BLaER1 treated with 17β-estradiol and CSF1 and Interleukin-3, amounts not matched to agents 10 nM and 100 nM (cell line): ENCODE measurements at regions not wholly inside any gene's neighbourhood (a gene's known extent, or its start where the extent isn't known, plus 50 kb on each side); places are given as distances from the start of the nearest gene placed in this dataset.
A peak's percentile ranks its signal among the peaks of the same experiment; 100 is the strongest.

Source experiments
- H3K27ac ChIP-seq, 11 experiments: shearing (Covaris generic); formaldehyde crosslinking; 2 replicates each; pipeline ENCODE4 v1.8.1; 2022
- H3K27me3 ChIP-seq, 11 experiments: shearing (Covaris generic); formaldehyde crosslinking; 2 replicates each; pipeline ENCODE4 v1.8.1; 2022
- H3K36me3 ChIP-seq, 11 experiments: shearing (Covaris generic); formaldehyde crosslinking; 2 replicates each; pipeline ENCODE4 v1.8.1; 2022
- H3K4me1 ChIP-seq, 10 experiments: shearing (Covaris generic); formaldehyde crosslinking; 2 replicates each; pipeline ENCODE4 v1.8.1; 2022
- H3K4me2 ChIP-seq, 11 experiments: shearing (Covaris generic); formaldehyde crosslinking; 2 replicates each; pipeline ENCODE4 v1.8.1; 2022
- H3K4me3 ChIP-seq, 10 experiments: shearing (Covaris generic); formaldehyde crosslinking; 2 replicates each; pipeline ENCODE4 v1.8.1; 2022
- H3K9ac ChIP-seq, 11 experiments: shearing (Covaris generic); formaldehyde crosslinking; 2 replicates each; pipeline ENCODE4 v1.8.1; 2022
- H3K9me3 ChIP-seq, 11 experiments: shearing (Covaris generic); formaldehyde crosslinking; replicated peaks in 1 of 11; 2 replicates each; pipeline ENCODE4 v1.8.1; 2022
- H4K20me1 ChIP-seq, 11 experiments: shearing (Covaris generic); formaldehyde crosslinking; 2 replicates each; pipeline ENCODE4 v1.8.1; 2022
- Cebpa-rat ChIP-seq, 11 experiments: shearing (Covaris generic); IDR thresholded peaks; 2 replicates each; pipeline ENCODE4 v1.8.1; 2022

DNA sequence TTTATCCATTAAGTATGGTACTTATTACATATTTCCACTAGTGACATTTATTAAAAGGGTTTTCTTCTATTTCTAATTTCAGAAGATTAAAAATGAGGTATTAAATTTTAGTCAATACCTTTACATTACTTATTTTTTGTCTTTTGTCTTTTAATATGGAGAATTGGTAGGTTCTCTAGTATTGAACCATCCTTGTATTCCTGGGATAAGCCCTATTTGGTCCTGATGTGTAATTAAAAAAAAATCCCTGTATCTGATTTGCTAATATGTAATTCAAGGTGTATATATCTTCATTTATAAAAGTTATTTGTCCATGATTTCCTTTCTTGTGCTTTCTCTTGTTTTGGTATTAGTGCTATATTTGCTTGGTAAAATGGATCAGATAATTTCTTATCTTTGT lies 153.7 kb downstream of the TRMT11 start:
- Histone ChIP-seq H3K9ac (no peak overlapping the region), H3K4me2 (no peak overlapping the region), H3K36me3 (no peaks in the 10 kb centered on the region), H3K4me3 (no peak overlapping the region), H3K9me3 (peaks cover 0 to 4% (median 0%) of the 10 kb centered on the region in 11 experiments; a peak in 1 of 22 replicates), H3K27me3 (no peaks in the 10 kb centered on the region), H3K27ac (no peak overlapping the region), H3K4me1 (peaks cover 0 to 5% (median 0%) of the 10 kb centered on the region in 10 experiments; a peak in 1 of 20 replicates), H4K20me1 (no peaks in the 10 kb centered on the region)
- no peak for TF ChIP-seq Cebpa-rat (IDR thresholded peaks at IDR 0.05)

DNA sequence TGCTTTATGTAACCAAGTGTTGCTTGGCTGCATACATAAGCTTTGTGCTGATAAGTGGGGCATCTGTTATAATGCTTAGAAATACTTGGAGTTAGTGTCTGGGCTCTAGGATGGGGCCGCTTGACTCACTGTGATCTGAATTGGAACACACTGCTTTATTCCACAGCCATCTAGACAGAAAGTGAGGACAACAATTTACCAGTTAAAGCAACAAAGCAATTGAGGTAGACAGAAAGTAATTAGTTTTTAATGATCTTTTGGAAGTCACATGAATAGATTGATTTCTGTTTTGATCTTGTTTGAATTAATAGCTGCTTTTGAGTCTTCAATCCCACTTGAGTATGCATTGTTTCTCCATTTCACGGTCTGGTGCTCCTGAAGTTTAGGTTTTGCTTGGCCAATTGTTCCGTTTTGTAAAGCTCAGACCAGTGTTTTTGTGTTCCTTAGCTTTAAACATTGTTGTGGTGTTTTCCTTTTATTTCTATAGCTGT lies 157.5 kb downstream of the TRMT11 start:
- Histone ChIP-seq H3K27ac (no peak overlapping the region), H3K9me3 (no peaks in the 10 kb centered on the region), H3K9ac (no peak overlapping the region), H4K20me1 (no peaks in the 10 kb centered on the region), H3K27me3 (no peaks in the 10 kb centered on the region), H3K4me3 (no peak overlapping the region), H3K4me1 (peaks cover 0 to 5% (median 0%) of the 10 kb centered on the region in 10 experiments; a peak in 1 of 20 replicates), H3K4me2 (no peak overlapping the region; a peak in 1 of 22 replicates), H3K36me3 (no peaks in the 10 kb centered on the region)
- no peak for TF ChIP-seq Cebpa-rat (IDR thresholded peaks at IDR 0.05)

DNA sequence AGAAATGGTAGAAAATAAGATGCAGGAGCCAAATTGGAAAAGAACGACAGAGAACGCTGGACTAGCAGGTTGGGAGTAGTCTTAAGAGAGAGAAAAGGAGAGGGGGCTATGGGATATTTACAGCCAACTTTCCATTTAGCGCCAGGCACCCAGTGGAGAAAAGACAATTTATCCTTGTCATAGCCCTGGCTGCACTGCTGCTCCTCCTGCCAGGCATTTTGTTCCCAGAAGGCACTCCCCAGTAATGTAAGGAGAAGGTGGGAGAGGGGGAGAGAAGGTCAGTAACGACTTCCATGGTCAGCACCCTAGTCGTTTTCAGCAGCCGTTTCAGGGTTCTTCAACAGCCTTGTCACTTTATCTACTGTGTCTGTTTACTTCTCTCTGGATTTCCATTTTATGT lies 159.0 kb downstream of the TRMT11 start:
- no peaks in the 10 kb centered on the region for H3K27me3 ChIP-seq
- no peaks in the 10 kb centered on the region for H4K20me1 ChIP-seq
- no peak overlapping the region for H3K9ac ChIP-seq
- H3K9me3 ChIP-seq: no peaks in the 10 kb centered on the region
- H3K27ac ChIP-seq: no peak overlapping the region
- H3K4me2 ChIP-seq: no peak overlapping the region
- no peaks in the 10 kb centered on the region for H3K36me3 ChIP-seq
- no peak overlapping the region for H3K4me3 ChIP-seq
- H3K4me1 ChIP-seq: peaks cover 0 to 5% (median 0%) of the 10 kb centered on the region in 10 experiments; a peak in 1 of 20 replicates
- TF ChIP-seq Cebpa-rat (IDR thresholded peaks at IDR 0.05): no peak

DNA sequence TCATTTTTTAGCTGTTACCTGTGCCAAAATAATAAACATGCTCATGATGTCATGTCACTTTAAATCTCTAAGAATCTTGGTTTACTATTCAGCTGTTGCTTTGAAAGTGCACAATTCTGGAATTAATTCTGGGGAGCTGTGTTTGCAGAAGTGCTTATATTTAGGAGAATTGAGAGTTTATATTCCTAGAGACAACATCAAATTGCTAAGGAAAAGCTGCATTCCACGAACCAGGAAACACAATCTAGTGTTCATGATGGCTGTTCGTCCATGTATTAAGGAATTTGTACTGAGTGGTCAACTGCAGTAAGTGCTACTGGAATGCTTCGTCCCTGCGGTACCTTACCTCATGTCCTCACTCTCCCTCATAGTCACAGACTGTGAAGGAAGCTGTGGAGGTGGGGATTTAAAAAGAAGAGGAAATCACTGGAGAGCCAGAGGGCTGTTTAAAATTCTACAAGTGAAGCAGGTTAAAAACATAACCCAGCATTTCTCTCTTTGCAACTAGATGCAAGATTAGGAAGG lies 161.0 kb downstream of the TRMT11 start:
- H3K27me3 ChIP-seq: no peaks in the 10 kb centered on the region
- H4K20me1 ChIP-seq: no peaks in the 10 kb centered on the region
- no peak overlapping the region for H3K27ac ChIP-seq
- H3K36me3 ChIP-seq: no peaks in the 10 kb centered on the region
- H3K4me1 ChIP-seq: peaks cover 0 to 5% (median 0%) of the 10 kb centered on the region in 10 experiments; a peak in 1 of 20 replicates
- no peak overlapping the region for H3K4me3 ChIP-seq
- H3K9me3 ChIP-seq: no peaks in the 10 kb centered on the region
- no peak overlapping the region for H3K9ac ChIP-seq
- TF ChIP-seq Cebpa-rat (IDR thresholded peaks at IDR 0.05): no peak
- no peak overlapping the region for H3K4me2 ChIP-seq

DNA sequence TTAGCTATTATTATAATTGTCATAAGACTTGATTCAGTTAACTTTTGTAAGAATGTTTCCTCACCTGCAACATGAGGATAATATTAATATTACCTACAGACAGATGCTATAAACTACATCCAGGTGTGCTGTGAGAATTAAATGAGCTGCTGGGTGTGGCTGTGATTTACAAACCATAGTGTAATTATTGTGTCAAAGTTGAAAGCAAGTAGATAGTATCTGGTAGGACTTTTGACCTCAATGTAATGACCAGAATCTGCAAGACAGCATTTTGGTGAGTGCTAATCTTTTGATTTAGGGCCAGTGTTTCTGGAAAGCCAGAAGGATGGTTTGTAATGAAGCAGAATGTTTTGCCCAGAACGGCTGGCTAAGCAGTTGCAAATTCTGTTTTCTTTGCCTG lies 162.5 kb downstream of the TRMT11 start:
- no peaks in the 10 kb centered on the region for H4K20me1 ChIP-seq
- peaks cover 0 to 5% (median 0%) of the 10 kb centered on the region in 10 experiments; a peak in 1 of 20 replicates for H3K4me1 ChIP-seq
- H3K9me3 ChIP-seq: no peaks in the 10 kb centered on the region
- no peak overlapping the region for H3K9ac ChIP-seq
- no peaks in the 10 kb centered on the region for H3K27me3 ChIP-seq
- no peak for TF ChIP-seq Cebpa-rat (IDR thresholded peaks at IDR 0.05)
- no peak overlapping the region for H3K4me2 ChIP-seq
- H3K4me3 ChIP-seq: no peak overlapping the region
- H3K27ac ChIP-seq: no peak overlapping the region
- H3K36me3 ChIP-seq: no peaks in the 10 kb centered on the region

DNA sequence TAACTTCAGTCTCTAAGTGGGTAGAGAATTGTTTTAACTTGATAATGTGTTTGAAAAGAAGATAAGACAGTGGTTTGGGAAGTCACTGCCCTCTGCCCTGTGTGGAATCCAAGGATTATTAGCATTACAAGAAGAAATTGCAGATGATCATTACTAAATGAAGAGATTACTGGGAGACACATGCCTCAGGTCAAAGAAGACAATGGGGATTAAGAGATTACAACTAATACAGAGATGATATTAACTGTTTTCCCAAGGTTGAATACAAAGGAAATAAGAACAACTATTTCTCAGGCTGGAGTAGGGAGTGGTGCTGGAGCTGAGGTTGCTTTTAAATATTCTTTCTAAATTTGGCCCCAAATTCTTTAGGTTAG lies 166.0 kb downstream of the TRMT11 start:
- peaks cover 0 to 12% (median 3%) of the 10 kb centered on the region in 10 experiments; a peak in 10 of 20 replicates for H3K4me1 ChIP-seq
- TF ChIP-seq Cebpa-rat (IDR thresholded peaks at IDR 0.05): no peak
- H3K4me2 ChIP-seq: no peak overlapping the region
- no peaks in the 10 kb centered on the region for H4K20me1 ChIP-seq
- no peaks in the 10 kb centered on the region for H3K9me3 ChIP-seq
- H3K4me3 ChIP-seq: no peak overlapping the region
- H3K9ac ChIP-seq: no peak overlapping the region
- no peaks in the 10 kb centered on the region for H3K36me3 ChIP-seq
- H3K27me3 ChIP-seq: no peaks in the 10 kb centered on the region
- H3K27ac ChIP-seq: no peak overlapping the region

DNA sequence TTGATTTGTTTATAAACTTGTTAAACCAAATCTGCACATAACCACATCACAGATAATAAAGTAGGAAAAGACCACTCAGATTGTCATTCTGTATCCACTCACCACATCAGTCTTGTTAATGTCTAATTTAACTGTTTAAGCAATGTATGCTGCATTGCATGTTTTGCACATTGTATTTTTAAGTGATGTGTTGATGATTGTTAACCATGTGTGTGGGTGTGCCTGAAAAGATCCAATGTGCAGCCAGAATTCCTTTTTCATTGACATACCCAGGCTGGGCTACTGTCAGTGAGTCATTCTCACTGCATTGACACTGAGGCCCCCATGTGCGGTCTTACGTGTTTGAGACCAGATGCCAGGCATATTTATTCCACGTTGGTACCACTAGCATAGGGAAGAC lies 167.3 kb downstream of the TRMT11 start:
- Histone ChIP-seq H3K9ac (no peak overlapping the region), H3K4me3 (no peak overlapping the region), H3K4me2 (no peak overlapping the region), H3K9me3 (no peaks in the 10 kb centered on the region), H3K4me1 (peaks cover 0 to 13% (median 3%) of the 10 kb centered on the region in 10 experiments; a peak in 10 of 20 replicates), H3K36me3 (no peaks in the 10 kb centered on the region), H3K27ac (no peak overlapping the region), H3K27me3 (no peaks in the 10 kb centered on the region), H4K20me1 (no peaks in the 10 kb centered on the region)
- TF ChIP-seq Cebpa-rat (IDR thresholded peaks at IDR 0.05): no peak

DNA sequence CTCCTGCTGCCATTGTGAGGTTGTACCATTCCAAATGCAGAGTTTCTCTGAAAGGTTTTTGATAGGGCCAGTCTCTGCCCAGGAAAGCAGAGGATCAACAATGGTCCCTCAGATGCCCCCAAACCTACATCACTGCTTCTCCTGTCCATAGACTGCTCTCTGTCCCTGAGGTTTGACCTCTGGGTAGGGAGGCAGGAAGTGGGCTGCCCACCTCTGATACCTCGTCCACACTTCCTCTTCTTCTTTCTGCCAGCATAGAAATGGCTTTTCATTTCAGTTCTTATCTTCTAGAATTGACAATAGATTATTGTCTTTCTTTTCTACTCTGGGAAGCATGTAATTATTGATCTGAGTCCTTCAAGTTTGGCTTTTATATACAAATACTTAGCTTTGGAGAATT lies 170.6 kb downstream of the TRMT11 start:
- peaks cover 0 to 12% (median 3%) of the 10 kb centered on the region in 10 experiments; a peak in 10 of 20 replicates for H3K4me1 ChIP-seq
- no peak overlapping the region for H3K9ac ChIP-seq
- H4K20me1 ChIP-seq: no peaks in the 10 kb centered on the region
- no peak overlapping the region for H3K4me3 ChIP-seq
- no peaks in the 10 kb centered on the region for H3K27me3 ChIP-seq
- H3K27ac ChIP-seq: no peak overlapping the region
- H3K36me3 ChIP-seq: no peaks in the 10 kb centered on the region
- H3K4me2 ChIP-seq: peak overlapping the region in 6 of 11 experiments; percentile 2 to 38 (median 30); a peak in 6 of 22 replicates
- no peak for TF ChIP-seq Cebpa-rat (IDR thresholded peaks at IDR 0.05)
- H3K9me3 ChIP-seq: no peaks in the 10 kb centered on the region

DNA sequence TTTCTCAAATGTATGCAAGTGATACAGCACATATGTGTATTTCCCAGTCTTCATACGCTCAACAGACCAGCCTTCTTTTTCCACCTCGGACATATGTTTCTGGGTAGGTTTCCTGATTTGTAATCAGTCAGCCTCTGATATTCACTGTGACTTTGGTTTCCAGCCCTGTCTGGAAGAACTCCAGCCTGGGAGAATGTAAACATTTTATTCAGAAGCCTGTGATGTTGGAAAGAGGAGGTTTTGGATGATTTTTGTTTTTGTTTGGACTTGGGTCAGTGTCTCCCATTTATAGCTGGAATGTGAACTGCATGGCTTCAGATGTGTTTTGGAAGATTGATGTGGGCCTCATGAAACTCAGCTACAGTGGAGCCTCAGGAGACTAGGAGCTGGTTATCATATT lies 172.2 kb upstream of the CENPW start:
- Histone ChIP-seq H3K27me3 (no peaks in the 10 kb centered on the region), H4K20me1 (no peaks in the 10 kb centered on the region)

DNA sequence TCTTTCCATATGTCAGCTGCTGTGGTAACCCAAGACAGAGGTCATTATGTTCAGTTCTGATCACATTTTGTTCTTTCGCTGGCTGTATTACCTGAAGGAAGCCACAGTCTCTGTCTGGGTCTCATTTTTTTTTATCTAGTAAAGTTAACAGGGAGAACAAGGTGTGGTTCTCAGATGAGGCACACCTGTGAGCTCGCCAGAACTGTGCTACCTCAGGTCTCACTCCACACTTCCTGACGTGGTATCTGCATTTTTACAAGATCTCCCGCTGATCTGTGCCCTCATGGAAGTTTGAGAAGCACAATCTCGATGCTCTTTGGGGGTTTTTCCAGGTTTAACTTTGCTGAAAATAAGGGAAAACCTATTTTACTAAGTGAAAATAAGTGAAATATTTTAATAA lies 169.5 kb upstream of the CENPW start:
- Histone ChIP-seq H3K4me2 (no peak overlapping the region), H3K27ac (no peak overlapping the region), H3K4me1 (no peaks in the 10 kb centered on the region), H3K9ac (no peak overlapping the region), H3K4me3 (no peak overlapping the region), H4K20me1 (no peaks in the 10 kb centered on the region), H3K27me3 (no peaks in the 10 kb centered on the region), H3K9me3 (peaks cover 0 to 7% (median 0%) of the 10 kb centered on the region in 11 experiments; a peak in 1 of 22 replicates), H3K36me3 (no peaks in the 10 kb centered on the region)
- TF ChIP-seq Cebpa-rat (IDR thresholded peaks at IDR 0.05): no peak

More for the DNA sequence above, 172.2 kb upstream of the CENPW start:
- Histone ChIP-seq H3K9me3 (peaks cover 0 to 7% (median 0%) of the 10 kb centered on the region in 11 experiments; a peak in 5 of 22 replicates), H3K27ac (no peak overlapping the region), H3K36me3 (no peaks in the 10 kb centered on the region), H3K9ac (no peak overlapping the region), H3K4me3 (no peak overlapping the region), H3K4me2 (no peak overlapping the region), H3K4me1 (no peaks in the 10 kb centered on the region)
- TF ChIP-seq Cebpa-rat (IDR thresholded peaks at IDR 0.05): no peak
